ENCODE measurements at regions not wholly inside any gene's neighbourhood (a gene's known extent, or its start where the extent isn't known, plus 50 kb on each side); places are given as distances from the start of the nearest gene placed in this dataset.
"Not testable (repeated sequence)": the region's sequence is repeated elsewhere in the genome, so short reads cannot be mapped to it uniquely, and the experiment has no call there.

DNA sequence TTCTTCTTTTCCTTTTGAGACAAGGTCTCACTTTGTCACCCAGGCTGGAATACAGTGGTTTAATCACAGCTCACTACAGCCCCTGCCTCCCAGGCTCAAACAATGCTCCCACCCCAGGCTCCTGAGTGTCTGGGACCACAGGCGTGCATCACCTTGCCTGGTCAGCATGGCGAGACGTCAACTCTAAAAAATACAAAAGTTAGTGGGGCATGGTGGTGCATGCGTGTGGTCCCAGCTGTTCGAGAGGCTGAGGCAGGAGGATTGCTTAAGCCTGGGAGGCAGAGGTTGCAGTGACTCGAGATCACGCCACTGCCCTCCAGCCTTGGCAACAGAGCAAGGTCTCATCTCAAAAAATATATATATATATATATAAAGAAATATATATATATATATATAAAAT, 242.4 kb downstream of the SHOX start:
- no peak for DNase-seq
- ATAC-seq (ENCODE audit: poor library complexity): no peak
- intact Hi-C loops (cut with DNase I): no loop called here

DNA sequence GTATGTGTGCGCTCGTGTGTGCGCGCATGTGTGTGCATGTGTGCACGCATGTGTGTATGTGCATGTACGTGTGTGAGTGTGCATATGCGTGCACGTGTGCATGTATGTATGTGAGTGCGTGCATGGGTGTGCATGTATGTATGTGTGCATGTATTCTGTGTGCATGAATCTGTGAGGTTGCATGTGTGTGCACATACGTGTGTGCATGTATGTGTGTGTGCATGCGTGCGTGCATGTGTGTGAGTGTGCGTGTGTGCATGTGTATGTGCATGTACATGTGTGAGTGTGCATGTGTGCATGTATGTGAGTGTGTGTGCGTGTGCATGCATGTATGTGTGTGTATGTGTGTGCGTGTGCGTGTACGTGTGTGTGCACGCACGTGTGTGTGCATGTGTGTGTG, 241.5 kb downstream of the SHOX start:
- no peak for DNase-seq
- no peak for ATAC-seq (ENCODE audit: poor library complexity)
- intact Hi-C loops (cut with DNase I): no loop called here

DNA sequence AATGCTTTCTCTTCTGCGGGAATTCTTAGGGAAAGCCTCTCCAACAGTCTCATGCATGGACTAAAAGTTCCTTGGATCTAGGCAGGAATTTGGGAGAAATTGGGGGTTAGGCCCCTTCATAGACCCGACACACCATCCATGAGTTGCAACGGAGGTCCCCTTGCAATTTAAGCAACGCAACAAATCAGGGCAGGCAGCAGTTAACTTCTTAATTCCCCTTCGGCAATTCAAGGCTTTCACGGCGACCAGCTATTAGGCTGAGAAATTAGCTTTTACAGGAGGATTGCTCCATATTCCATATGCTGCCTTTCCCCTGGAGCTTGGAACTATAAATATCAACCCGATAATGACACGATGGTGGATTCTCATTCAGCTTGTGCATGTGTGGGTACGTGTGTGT, 241.0 kb downstream of the SHOX start:
- no peak for DNase-seq
- intact Hi-C loops (cut with DNase I): no loop called here
- no peak for ATAC-seq (ENCODE audit: poor library complexity)

DNA sequence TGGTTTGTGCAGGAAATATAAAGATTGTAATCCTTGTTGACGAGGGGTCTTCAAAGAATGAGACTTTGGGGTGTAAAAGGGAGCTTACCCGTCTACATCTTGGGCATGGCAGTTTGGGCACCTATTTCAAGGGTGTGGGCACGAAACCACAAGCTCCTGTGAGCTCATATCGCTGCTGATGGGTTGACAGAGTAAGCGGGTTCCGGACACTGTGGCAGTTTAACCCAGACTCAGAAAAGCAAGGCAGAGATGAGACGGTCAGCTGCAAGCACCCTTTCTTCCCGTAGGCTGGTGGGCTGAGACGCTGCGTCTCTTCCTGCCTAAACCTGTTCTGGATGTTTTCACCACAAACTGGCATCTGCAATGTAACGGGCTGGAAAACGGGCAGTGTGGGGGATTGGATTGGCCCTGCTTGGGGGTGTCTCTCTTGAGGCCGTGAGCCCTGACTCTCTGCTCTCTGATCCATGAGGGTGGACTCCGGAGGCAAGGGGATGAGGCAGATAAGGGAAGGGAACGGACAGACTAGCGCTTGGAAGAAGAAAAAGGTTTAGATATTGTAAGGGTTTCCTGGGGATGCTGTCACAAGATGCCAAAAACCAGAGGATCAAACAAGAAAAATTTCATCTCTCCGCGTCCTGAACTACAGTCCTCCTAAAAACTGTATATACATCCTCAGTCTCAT, 237.5 kb downstream of the SHOX start:
- ATAC-seq (ENCODE audit: poor library complexity) (no peak), DNase-seq (no peak)
- intact Hi-C loops (cut with DNase I): no loop called here

DNA sequence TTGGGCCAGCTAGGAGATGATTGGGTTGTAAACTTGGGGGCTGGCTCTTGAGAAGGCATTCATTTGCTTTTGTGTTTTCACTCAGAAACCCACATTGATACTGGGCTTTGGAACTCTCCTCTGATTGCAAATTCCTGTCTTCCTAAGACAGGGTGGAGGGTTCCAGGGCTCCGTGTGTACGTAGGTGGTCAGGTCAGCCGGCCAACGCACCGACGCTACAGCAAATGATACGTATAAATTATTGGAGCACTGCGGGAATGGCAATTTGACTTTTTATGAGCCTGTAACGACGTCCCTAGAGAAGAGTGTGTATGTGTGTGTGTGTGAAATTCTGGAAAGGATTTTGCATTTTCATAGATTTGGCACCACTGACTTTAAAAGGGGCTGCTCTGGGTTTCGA, 236.9 kb downstream of the SHOX start:
- ATAC-seq (ENCODE audit: poor library complexity): no peak
- DNase-seq: no peak
- intact Hi-C loops (cut with DNase I): no loop called here

DNA sequence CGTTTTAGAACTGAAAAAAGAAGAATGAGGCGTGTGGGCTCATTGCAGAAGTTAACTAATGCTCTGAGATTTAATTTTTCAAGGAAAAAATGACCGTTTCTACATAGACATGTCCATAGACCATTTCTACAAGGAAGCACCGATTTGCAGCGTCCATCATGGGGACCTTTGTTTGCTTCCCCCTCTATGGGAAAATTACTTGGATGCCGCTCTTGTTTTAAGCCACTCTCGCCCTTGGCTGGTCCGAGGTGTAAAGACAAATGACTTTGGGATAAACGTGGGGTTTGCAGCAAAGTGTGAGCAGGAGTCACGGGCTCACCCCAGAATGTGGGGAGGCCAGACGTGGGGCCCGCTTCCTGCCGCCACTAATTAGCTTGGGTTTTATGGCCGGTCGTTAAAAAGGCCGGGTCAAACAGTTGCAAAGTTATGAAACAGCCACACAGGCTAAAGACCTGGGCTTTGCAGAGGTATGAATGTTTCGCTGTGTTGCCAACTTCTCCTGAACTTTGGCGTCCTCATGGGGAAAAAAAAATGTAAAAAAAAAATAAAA, 235.9 kb downstream of the SHOX start:
- ATAC-seq (ENCODE audit: poor library complexity) (no peak), DNase-seq (no peak)
- intact Hi-C loops (cut with DNase I): no loop called here

DNA sequence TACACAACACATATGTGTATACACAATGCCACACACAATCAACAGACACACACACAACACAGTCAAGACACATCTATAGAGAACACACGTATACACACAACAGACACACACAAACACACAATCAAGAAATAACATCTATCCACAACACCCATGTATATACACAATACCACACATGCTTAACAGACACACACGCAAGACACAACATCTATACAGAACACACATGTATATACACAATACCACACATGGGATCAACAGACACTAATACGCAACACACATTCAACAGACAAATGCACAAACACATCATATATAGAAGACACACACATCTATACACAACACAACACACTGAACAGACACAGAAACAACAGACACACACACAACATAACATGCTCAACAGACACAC, 234.8 kb downstream of the SHOX start:
- ATAC-seq (ENCODE audit: poor library complexity): no peak
- intact Hi-C loops (cut with DNase I): no loop called here

DNA sequence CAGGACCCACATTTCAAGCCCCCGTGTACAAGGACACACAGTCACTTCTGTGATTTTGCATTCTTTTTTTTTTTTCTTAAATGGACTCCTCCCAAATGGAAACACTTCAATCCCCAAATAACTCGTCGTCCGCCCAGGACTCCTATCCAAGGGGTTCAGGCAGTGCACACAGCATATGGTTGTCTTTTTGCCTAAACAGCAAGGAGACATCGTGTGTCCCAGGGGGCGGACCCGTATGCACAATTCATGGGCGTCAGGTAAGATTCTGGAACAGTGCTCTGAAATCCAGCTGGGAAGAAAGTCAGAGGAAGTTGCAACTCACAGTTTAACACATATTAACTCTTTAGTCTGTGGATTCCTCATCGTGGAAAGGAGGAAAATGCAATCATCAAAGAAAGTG, 231.3 kb downstream of the SHOX start:
- intact Hi-C loops (cut with DNase I): no loop called here
- DNase-seq (no peak), ATAC-seq (ENCODE audit: poor library complexity) (no peak)

More for the DNA sequence above, 234.8 kb downstream of the SHOX start:
- DNase-seq: no peak

DNA sequence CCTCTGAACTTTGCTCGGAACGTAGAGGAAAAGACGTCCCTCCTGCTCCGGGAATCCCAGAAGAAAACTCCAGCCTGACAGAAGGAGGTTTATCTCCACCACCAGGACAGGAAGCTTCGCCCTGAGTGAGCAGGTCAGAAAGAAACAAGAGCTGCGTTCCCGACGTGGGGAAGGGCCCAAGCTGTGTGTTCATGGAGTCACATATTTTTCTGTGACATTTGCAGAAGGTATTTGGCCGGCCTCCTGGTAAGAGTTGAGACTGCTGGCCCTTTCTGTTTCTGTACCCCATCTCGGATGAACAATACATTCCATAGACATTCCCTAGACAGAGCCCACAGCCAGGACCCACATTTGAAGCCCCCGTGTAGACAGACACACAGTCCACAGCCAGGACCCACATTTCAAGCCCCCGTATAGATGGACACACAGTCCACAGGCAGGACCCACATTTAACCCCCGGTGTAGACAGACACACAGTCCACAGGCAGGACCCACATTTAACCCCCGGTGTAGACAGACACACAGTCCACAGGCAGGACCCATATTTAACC, 230.8 kb downstream of the SHOX start:
- DNase-seq: no peak
- ATAC-seq (ENCODE audit: poor library complexity): no peak
- intact Hi-C loops (cut with DNase I): no loop called here

DNA sequence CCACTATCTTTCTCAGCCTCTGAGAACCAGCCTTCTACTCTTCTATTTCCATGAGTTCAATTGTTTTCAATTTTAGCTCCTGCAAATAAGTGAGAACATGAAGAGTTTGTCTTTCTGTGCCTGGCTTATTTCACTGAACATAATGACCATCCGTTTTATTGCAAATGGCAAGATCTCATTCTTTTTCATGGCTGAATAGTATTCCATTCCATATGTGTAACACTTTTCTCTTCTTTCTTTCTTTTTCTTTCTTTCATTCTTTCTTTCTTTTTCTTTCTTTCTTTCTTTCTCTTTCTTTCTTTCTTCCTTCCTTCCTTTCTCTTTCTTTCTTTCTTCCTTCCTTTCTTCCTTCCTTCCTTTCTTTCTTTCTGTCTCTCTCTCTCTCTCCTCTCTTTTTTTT, 228.7 kb downstream of the SHOX start:
- intact Hi-C loops (cut with DNase I): no loop called here
- no peak for ATAC-seq (ENCODE audit: poor library complexity)
- no peak for DNase-seq

DNA sequence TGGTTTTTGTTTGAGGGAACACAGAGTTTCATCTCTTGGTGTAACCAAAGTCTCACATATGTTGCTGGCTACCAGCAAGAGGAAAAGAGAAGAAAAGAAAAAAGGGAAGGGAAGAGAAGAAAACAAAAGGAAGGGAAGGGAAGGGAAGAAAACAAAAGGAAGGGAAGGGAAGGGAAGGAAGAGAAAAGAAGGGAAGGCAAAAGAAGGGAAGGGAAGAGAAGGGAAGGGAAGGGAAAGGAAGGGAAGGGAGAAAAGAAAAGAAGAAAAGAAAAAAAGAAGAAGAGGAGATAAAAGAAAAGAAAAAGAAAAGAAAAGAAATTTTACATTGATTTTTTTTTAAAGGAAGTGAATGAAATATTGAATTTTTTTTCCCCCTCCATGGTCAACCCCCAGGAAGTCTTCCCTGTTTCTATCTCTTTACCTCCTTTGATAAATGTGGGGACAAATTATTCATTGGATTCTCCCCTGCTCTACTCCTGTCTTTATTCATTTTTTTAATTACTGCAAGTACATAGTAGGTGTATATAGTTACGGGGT, 228.0 kb downstream of the SHOX start:
- DNase-seq: no peak
- intact Hi-C loops (cut with DNase I): no loop called here
- no peak for ATAC-seq (ENCODE audit: poor library complexity)

DNA sequence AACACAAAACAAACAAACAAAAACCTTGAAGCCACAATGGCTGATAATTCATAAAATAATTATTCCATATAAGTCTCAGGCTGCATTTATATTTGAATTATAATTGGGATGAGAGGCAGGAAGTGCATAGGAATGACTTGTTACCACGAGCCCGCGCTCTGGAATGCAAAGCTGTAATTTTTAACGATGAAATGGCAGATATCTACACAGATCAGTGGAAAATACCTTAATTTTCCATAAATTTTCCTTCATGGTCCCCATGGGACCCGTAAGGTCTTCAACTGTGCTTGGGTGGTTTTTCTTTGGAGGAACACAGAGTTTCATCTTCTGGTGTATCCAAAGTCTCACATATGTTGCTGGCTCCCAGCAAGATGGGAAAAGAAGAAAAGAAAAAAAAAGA, 226.8 kb downstream of the SHOX start:
- ATAC-seq (ENCODE audit: poor library complexity) (no peak), DNase-seq (no peak)
- intact Hi-C loops (cut with DNase I): no loop called here

DNA sequence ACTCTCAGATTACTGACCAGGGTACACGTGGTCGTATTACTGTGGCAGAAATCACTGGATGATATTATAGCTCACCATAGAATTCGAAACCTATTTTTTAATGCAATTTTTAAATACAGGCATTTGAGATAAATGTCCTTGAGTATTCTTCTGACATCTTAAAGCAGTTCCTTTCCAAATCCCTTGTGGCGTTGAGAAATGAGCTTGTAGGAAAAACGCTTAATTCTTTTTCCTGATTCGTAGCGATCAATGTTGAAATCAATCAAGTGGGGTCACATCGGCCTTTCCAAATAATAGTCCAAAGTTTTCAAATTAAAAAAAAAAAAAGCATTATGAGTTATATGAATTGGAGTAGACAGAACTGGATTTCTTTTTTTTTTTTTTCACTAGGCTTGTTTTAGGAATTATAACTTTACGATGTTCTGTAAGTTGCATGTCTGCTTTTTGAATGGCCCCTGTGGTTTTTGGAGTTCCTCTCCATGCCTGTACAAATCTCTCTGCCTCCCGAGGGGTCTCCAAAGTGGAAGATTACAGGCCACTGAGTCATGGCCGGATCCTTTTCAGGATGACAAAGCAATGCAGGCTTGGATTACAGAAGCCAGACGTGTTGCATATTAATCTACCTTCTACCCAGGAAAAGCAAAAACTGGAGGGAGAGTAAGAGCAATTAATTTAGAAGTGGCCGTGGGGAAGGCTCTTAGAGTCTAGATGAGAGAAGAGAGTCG, 226.1 kb downstream of the SHOX start:
- intact Hi-C loops (cut with DNase I): no loop called here
- no peak for ATAC-seq (ENCODE audit: poor library complexity)
- DNase-seq: no peak

DNA sequence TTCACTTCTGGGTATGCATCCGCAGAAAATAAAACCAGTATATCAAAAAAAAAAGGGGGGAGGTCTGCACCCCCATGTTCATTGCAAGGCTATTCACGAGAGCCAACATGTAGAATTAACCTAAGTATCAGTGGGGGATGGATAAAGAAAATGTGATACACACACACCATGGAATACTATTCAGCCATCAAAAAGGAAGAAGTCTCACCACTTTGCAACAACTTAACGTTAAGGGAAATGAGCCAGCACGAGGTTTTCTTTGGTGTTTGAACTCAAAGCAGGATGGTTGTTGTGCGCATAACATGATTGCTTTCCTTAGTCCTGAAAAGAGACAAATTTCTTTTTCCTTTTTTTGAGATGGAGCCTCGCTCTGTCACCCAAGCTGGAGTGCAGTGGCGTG, 222.7 kb downstream of the SHOX start:
- DNase-seq (no peak), ATAC-seq (ENCODE audit: poor library complexity) (no peak)
- intact Hi-C loops (cut with DNase I): no loop called here

DNA sequence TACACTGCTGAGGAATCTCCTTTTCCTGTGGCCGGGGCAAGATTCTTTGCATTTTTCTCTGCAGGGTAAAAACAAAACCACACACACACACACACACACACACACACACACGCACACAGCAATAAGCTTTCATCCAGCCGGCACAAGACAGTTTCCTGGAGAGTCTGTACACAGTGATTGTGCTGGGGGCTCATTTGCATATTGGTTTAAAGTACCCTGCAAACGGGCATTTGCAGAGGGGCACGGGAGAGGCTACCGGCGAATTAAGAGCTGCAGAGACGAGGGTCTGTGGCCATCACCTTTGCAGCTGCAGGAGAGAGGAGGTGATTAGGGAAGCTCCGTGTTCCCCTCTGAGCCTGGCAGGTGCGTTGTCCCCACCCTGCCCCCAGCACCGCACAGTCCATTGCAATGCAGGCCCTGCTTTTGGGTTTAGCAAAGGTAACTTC, 219.9 kb downstream of the SHOX start:
- intact Hi-C loops (cut with DNase I): no loop called here
- ATAC-seq (ENCODE audit: poor library complexity) (no peak), DNase-seq (no peak)

DNA sequence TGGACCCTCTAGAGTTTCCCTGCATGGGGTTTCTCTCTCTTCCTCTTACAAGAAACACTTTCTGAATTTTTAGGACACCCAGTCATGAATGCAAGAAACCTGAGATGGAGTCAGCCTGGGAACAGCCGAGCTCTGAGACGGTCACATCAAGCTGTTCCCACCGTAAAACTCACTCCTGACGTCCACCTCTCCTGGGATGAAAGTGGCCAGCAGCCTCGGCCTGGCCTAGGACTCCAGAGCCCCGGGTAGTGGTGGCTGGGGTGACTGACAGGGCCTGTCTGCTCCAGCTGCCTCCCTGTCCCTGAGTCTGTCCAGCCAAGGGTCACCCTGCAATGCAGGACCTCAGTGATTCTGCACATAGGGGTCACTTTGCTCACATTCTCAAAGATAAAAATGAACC, 217.8 kb downstream of the SHOX start:
- DNase-seq (no peak), ATAC-seq (ENCODE audit: poor library complexity) (no peak)
- intact Hi-C loops (cut with DNase I): no loop called here

DNA sequence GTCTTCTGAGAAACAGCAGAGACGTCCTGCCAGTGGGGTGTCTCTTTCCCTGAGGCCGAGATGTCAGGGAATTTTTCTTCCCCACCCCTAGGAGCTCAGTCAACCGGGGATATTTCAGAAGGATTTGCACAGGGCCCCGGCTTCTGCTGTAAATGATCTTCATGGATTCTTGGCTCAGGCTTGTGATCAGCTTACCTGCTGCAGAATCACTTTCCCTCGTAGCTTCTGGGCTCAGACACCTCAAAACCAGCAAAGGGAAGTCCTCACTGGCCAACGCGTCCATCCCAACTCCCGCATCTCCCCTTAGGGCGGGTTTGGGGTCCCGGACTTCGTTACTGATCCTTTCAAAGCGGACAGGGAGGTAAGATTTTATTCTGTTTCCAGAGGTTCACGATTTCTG, 212.7 kb downstream of the SHOX start:
- no peak for DNase-seq
- intact Hi-C loops (cut with DNase I): no loop called here
- no peak for ATAC-seq (ENCODE audit: poor library complexity)

DNA sequence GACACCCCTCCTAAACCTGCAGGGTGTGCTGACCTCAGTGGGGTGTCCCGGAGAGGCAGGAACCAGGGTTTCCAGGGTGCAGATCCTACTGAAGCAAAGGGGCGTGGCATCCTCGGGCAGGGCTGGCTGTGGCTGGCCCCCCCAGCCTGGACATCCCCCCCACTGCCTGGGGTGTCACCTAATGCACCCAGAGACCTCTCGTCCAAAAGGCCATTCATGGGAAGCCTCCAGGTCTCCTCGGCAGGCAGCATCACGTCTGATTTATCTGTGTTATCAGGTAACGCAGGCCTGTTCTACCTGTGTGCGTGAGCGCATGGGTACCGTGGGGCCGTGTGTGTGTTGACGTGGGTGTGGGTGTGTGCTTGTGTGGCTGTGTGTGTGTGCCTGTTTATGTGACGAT, 210.0 kb downstream of the SHOX start:
- DNase-seq (no peak), ATAC-seq (ENCODE audit: poor library complexity) (no peak)
- intact Hi-C loops (cut with DNase I): no loop called here

DNA sequence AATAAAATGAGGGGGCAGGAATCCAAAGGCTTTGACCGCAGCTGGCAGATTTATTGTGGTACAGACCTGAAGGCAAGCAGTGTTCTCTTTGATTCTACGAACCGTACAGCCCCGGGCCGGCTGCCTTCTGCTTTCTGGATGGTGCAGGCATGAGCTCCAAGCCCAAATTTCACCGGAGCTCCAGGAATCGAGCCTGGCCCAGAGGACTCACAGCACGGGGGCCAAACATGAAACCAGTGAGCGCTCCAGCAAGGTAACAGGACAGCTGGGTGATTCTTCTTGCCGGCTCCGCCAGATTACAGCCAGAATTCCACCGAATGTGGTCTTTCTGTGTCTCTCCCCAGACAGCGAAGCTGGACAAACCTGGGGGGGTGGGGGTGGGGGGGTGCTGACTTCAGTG, 208.1 kb downstream of the SHOX start:
- DNase-seq; intact Hi-C loops (cut with DNase I); ATAC-seq (ENCODE audit: poor library complexity): not testable (repeated sequence)

DNA sequence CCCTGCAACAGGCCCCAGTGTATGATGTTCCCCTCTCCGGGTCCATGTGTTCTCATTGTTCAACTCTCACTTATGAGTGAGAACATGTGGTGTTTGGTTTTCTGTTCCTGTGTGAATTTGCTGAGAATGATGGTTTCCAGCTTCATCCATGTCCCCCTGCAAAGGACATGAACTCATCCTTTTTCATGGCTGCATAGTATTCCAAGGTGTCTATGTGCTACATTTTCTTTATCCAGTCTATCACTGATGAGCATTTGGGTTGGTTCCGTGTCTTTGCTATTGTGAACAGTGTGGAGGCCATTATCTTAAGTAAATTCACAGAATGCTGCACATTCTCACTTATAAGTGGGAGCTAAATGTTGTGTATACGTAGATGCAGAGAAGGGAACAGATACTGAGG, 205.3 kb downstream of the SHOX start:
- DNase-seq; intact Hi-C loops (cut with DNase I); ATAC-seq (ENCODE audit: poor library complexity): not testable (repeated sequence)

Data from Right ventricle myocardium superior (tissue), 1 donor.